ENCODE measurements at regions not wholly inside any gene's neighbourhood (a gene's known extent, or its start where the extent isn't known, plus 50 kb on each side); places are given as distances from the start of the nearest gene placed in this dataset.
"Not testable (repeated sequence)": the region's sequence is repeated elsewhere in the genome, so short reads cannot be mapped to it uniquely, and the experiment has no call there.

GRCh38 chr2:57368190-57368589, 678.4 kb upstream of the VRK2 start:
- no peak for ATAC-seq

- ATAC-seq = no peak
Observed at GRCh38 chr2:57370882-57371585, 675.6 kb upstream of the VRK2 start.

- ATAC-seq = no peak
Observed at GRCh38 chr2:57372237-57372984, 674.2 kb upstream of the VRK2 start.

- ATAC-seq = no peak
Observed at GRCh38 chr2:57373530-57373929, 673.1 kb upstream of the VRK2 start.

GRCh38 chr2:57376985-57377384, 669.6 kb upstream of the VRK2 start:
- no peak for ATAC-seq

GRCh38 chr2:57386305-57386704, 660.3 kb upstream of the VRK2 start:
- ATAC-seq = no peak

- ATAC-seq = no peak
Observed at GRCh38 chr2:57396355-57397098, 650.1 kb upstream of the VRK2 start.

- ATAC-seq = no peak
Observed at GRCh38 chr2:57397550-57398360, 648.9 kb upstream of the VRK2 start.

GRCh38 chr2:57399057-57399456, 647.5 kb upstream of the VRK2 start:
- no peak for ATAC-seq

GRCh38 chr2:57402096-57402495, 644.5 kb upstream of the VRK2 start:
- ATAC-seq = no peak

GRCh38 chr2:57402755-57403154, 643.9 kb upstream of the VRK2 start:
- ATAC-seq = no peak

GRCh38 chr2:57407772-57408201, 638.8 kb upstream of the VRK2 start:
- no peak for ATAC-seq

GRCh38 chr2:57408587-57408986, 638.0 kb upstream of the VRK2 start:
- no peak for ATAC-seq

GRCh38 chr2:57417007-57417406, 629.6 kb upstream of the VRK2 start:
- no peak for ATAC-seq

GRCh38 chr2:57418859-57419346, 627.7 kb upstream of the VRK2 start:
- ATAC-seq = not testable (repeated sequence)

GRCh38 chr2:57429831-57430230, 616.8 kb upstream of the VRK2 start:
- no peak for ATAC-seq

GRCh38 chr2:57432528-57432927, 614.1 kb upstream of the VRK2 start:
- ATAC-seq = no peak

GRCh38 chr2:57434441-57434840, 612.2 kb upstream of the VRK2 start:
- ATAC-seq = no peak

- no peak for ATAC-seq
Observed at GRCh38 chr2:57434972-57435371, 611.6 kb upstream of the VRK2 start.

GRCh38 chr2:57437077-57437476, 609.5 kb upstream of the VRK2 start:
- no peak for ATAC-seq

GRCh38 chr2:57440437-57440836, 606.2 kb upstream of the VRK2 start:
- no peak for ATAC-seq

- ATAC-seq = no peak
Observed at GRCh38 chr2:57443086-57443485, 603.5 kb upstream of the VRK2 start.

All from esophagus mucosa (tissue), 1 donor.